Stimulated activated CD8-positive, alpha-beta memory T cell treated with anti-CD3 and anti-CD28 coated beads, Interleukin-2, amount 100 ng/mL, for 48 hours (primary cell): ENCODE measurements at regions not wholly inside any gene's neighbourhood (a gene's known extent, or its start where the extent isn't known, plus 50 kb on each side); places are given as distances from the start of the nearest gene placed in this dataset.
"Not testable (repeated sequence)": the region's sequence is repeated elsewhere in the genome, so short reads cannot be mapped to it uniquely, and the experiment has no call there.

Source experiments
- DNase-seq, 2 donors: peaks; one replicate each; pipeline ENCODE4 v3.0.0-alpha.2; 2020; ENCODE audit warnings: low read depth in 2 of 2

DNA sequence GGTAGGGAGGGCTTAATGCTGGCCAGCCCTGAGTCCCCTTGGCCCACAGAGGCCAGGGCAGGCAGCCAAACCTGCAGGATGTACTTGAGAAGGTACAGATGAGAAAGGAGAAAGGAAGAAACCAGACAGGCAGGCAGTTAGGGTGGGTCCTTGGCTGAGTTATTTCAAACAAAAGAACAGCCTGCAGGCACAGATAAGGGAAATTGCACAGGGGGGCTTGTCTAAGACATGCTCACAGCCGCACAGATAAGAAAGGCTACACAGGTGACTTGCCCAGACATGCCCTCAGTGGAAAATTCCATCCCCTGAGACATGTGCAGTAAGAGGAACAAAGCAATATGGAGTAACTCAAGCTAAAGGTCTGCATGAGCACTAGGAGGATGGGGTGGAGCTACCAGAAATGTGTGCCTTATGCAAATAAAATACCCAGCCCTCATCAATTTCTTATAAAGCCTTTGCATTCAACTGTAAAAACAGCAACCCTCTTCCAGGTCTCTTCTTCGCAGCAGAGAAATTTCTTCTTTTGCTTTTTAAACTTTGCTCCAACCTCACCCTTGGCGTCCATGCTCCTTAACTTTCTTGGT lies 158.2 kb upstream of the RGS6 start:
- no peak for DNase-seq

- peak in 1 of 2 donors; percentile 7 for DNase-seq
These were observed 155.5 kb upstream of the RGS6 start for GRCh38 chr14:71776471-71777360.

- DNase-seq: no peak
These were observed 152.2 kb upstream of the RGS6 start for GRCh38 chr14:71780075-71780474.

- DNase-seq: no peak
These were observed 151.4 kb upstream of the RGS6 start for GRCh38 chr14:71780822-71781221.

DNA sequence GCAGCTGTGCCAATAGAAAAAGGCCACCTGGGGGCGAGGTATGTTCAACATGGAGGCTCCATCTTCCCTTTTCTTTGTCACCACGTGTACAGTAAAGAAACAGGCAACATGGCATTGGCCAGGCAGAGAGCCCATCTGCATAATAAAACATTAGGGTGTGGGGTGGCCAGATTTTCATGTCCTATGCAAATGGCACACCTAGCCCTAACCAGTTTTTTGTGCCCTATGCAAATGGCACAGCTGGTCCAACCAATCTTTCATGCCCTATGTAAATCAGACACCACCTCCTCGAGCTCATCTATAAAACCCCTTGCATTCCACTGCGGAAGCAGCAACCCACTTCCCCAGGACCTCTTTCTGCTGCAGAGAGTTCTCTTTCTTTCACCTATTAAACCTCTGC lies 149.1 kb upstream of the RGS6 start:
- DNase-seq: no peak

DNA sequence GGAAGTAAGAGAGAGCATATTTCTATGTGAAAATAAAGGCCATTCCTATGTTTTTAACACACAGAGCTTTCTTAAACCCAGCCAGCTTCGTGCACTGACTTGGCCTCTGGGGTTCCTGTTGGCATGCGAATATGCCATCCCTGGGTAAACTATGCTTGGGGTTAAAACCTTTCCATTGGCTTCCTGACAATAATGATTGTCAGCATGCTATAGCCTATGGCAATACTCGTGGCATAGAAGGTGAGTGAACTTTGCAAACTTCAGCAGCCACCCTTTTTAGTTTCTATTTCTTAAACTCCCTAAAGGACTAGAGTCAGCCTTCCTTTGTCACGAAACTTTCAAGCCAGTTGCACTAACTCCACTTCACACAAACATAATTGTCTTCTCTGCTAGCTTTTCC lies 148.4 kb upstream of the RGS6 start:
- DNase-seq: no peak

GRCh38 chr14:71789005-71789404 lies 143.2 kb upstream of the RGS6 start:
- DNase-seq: no peak

- no peak for DNase-seq
These were observed 132.4 kb upstream of the RGS6 start for GRCh38 chr14:71799841-71800240.

- no peak for DNase-seq
These were observed 131.4 kb upstream of the RGS6 start for GRCh38 chr14:71800878-71801277.

- DNase-seq: no peak
These were observed 128.5 kb upstream of the RGS6 start for GRCh38 chr14:71803539-71804260.

DNA sequence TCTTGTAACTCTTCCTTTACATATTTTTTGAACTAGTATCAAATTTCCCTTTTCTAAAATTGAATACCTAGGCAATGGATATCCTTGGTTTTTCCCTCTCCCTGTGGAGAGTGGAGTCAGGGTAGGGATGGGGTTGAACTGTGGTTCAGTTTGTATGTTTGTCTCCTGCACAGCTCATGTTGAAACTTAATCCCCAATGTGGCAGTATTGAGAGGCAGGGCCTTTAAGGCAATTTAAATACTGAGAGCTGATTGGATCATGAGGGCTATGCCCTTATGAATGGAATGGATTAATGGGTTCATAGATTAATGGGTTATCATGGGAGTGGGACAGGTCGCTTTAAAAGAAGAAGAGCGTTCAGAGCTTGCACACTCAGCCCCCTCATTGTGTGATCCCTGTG lies 127.2 kb upstream of the RGS6 start:
- DNase-seq: no peak

- DNase-seq: not testable (repeated sequence)
These were observed 125.2 kb upstream of the RGS6 start for GRCh38 chr14:71807049-71807448.

- DNase-seq: not testable (repeated sequence)
These were observed 121.4 kb upstream of the RGS6 start for GRCh38 chr14:71810800-71811199.

GRCh38 chr14:71812693-71813092 lies 119.5 kb upstream of the RGS6 start:
- DNase-seq: no peak

DNA sequence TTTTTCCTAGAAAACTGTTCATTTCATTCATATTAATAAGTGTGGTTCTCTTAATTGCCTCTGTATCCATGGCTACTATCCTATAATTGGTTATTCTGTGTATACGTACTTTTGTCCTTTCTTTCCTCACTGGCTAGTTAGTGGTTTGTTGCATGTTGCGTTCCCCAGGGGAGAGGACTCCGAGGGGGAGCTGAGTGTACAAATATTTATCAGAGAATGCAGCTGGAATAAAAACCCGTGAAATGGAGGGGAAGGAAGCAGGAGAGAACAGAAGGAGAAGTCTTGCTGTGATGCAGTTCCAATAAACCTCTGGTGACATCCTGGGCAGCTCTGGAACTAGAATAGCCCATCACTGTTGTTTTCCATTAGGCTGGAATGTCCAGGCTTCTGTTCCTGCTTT lies 117.1 kb upstream of the RGS6 start:
- no peak for DNase-seq

GRCh38 chr14:71824816-71825215 lies 107.4 kb upstream of the RGS6 start:
- no peak for DNase-seq

DNA sequence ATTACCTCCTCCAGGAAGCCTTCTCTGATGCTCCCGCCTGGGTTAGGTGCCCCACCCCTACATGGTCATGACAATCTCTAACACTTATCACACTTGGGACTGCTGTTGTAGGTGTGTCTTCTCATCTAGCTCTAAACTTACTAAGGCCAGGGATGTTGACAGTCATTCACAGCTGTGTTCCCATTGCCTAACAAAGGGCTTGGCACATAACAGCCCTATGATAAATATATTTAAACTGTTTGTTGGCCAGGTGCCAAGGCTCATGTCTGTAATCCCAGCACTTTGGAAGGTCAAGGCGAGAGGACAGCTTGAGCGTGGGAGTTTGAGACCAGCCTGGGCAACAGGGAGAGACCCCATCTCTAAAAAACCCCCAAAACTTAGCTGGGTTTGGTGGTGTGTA lies 98.8 kb upstream of the RGS6 start:
- no peak for DNase-seq

DNA sequence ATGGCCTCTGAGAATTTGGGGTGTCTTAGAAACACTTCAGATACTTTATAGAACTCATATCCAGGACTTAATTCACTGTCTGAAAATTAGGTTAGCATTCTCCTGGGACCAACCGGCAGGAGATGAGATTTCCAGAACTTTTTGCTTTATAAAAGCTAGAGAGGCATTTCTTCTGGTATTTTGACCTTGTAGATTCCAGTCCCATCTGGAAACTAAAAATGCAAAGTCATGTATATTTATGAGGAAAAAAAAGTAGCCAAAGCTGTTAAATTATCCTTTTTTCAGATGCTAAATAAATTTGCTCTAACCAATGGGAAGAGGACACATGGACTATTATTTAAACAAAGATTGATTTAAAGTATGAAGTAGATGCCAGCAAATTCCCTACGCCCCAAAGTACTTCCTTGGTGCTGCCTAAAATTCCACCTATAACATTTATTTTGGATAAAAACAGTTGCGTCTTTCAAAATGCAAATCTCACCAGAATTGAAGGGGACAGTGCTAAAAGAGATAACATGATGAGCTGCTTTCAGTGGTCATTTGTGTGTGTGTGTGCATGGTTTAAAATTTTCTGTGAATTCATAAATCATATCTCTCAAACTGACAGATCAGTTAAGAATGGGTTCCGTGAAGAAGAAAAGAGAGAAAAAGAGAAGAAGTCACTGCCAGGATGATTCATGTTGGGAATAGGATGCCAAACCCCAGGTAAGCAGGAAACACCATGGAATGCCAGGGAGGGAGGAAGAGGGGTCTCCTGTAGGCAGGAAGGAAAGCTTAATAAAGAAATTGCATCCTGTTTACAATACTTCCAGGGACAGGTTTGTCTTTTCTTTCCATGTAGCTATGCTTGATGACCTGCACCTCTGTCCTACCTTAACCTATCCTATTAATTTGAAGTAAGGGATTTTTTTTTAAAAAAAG lies 97.7 kb upstream of the RGS6 start:
- DNase-seq: no peak

DNA sequence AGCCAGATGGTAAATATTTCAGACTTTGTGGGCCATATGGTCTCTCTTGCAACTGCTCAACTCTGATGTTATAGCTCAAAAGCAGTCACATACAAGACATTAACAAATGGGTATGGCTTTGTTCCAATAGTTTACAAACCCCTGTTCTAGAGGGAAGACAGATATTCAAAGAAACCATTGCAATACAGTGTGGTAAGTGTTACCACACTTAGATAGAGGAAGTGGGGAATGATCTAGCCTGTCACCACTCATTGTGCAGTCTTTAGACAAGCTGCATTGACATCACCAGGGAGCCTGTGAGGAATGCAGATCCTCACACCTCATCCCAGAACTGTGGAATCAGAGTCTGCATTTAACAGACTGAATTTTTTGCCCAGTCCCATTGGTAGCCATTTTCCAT lies 80.0 kb upstream of the RGS6 start:
- no peak for DNase-seq

DNA sequence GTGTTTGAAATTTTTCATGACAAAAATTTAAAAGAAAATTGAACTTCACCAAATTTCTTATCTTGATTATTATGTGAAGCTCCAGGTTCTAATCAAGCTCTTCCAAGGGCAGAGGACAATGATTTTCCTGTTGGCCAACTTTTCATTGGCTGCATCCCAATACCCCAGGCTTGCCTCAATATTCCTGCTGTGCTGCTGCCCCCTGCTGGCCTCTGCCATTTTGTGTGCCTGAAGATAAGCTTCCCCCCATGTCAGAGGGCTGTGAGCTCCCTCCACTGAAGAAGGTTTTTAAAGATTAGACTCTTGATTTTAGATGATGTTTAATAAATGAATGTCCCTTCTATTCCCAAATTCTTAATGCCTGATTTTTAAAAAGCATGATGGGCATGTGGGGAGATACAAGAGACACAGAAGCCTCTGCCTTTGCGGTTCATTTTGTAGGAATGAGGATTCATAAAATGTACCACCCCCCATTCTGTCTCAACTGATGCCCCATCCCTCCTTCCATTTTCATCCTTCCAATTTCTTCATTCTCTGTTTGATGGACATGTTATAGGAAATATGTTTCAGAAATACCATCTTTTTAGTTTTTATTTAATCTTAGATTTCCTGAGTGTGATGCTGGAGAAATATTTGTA lies 76.7 kb upstream of the RGS6 start:
- peak; percentile 36 to 65 for DNase-seq
